Nephron (organoid): ENCODE measurements at regions not wholly inside any gene's neighbourhood (a gene's known extent, or its start where the extent isn't known, plus 50 kb on each side); places are given as distances from the start of the nearest gene placed in this dataset.
"Not testable (repeated sequence)": the region's sequence is repeated elsewhere in the genome, so short reads cannot be mapped to it uniquely, and the experiment has no call there.

ENCODE experiments used
- H3K27ac Mint-ChIP-seq, 3 experiments: 2 replicates each; pipeline ENCODE4 v1.8.0; 2020; ENCODE audit warnings: mixed read lengths in 3 of 3, mild to moderate bottlenecking in 2 of 3, moderate library complexity in 1 of 3
- H3K27me3 Mint-ChIP-seq: 2 replicates; pipeline ENCODE4 v1.8.0; 2021; ENCODE audit warnings: low read depth, mild to moderate bottlenecking, moderate library complexity, mixed read lengths
- H3K36me3 Mint-ChIP-seq: 2 replicates; pipeline ENCODE4 v1.8.0; 2020; ENCODE audit warnings: low read depth, mixed read lengths
- H3K4me1 Mint-ChIP-seq: 2 replicates; pipeline ENCODE4 v1.8.0; 2020; ENCODE audit warnings: mixed read lengths
- H3K4me3 Mint-ChIP-seq, 3 experiments: 2 replicates each; pipeline ENCODE4 v1.8.0; 2020; ENCODE audit warnings: mild to moderate bottlenecking in 3 of 3, mixed read lengths in 3 of 3, moderate library complexity in 2 of 3
- H3K9me3 Mint-ChIP-seq: 2 replicates; pipeline ENCODE4 v1.8.0; 2020; ENCODE audit warnings: mixed read lengths
- CTCF ChIP-seq, 3 experiments: fragments of 200-600 bp; sonication (generic); IDR thresholded peaks; one replicate each; pipeline ENCODE4 v1.5.0; 2021; ENCODE audit warnings: antibody characterized with exemption in 3 of 3; ENCODE audit not compliant: unreplicated experiment in 3 of 3

- H3K27me3 Mint-ChIP-seq, result peaks cover 3% of the 10 kb centered on the region
- no peak for TF ChIP-seq CTCF (IDR thresholded peaks at IDR 0.05; ENCODE audit: unreplicated experiment in 3 of 3)
- no peak overlapping the region for H3K4me3 Mint-ChIP-seq
- peak overlapping the region in 1 of 3 experiments; percentile 13 for H3K27ac Mint-ChIP-seq
- H3K4me1 Mint-ChIP-seq, result peaks cover 33% of the 10 kb centered on the region
- no peaks in the 10 kb centered on the region for H3K9me3 Mint-ChIP-seq
- H3K36me3 Mint-ChIP-seq, result no peaks in the 10 kb centered on the region
Observed at GRCh38 chr15:62323353-62323890, 158.3 kb upstream of the C2CD4B start.

GRCh38 chr15:62324382-62324781 is 159.3 kb upstream of the C2CD4B start:
- H3K4me3 Mint-ChIP-seq, result no peak overlapping the region
- H3K36me3 Mint-ChIP-seq, result no peaks in the 10 kb centered on the region
- no peak for TF ChIP-seq CTCF (IDR thresholded peaks at IDR 0.05; ENCODE audit: unreplicated experiment in 3 of 3)
- no peaks in the 10 kb centered on the region for H3K9me3 Mint-ChIP-seq
- H3K4me1 Mint-ChIP-seq, result peaks cover 28% of the 10 kb centered on the region
- no peak overlapping the region for H3K27ac Mint-ChIP-seq
- peaks cover 3% of the 10 kb centered on the region for H3K27me3 Mint-ChIP-seq

- Mint-ChIP-seq H3K4me3 (no peak overlapping the region), H3K27me3 (peaks cover 3% of the 10 kb centered on the region), H3K36me3 (no peaks in the 10 kb centered on the region), H3K9me3 (no peaks in the 10 kb centered on the region), H3K4me1 (peaks cover 19% of the 10 kb centered on the region), H3K27ac (no peak overlapping the region)
- no peak for TF ChIP-seq CTCF (IDR thresholded peaks at IDR 0.05; ENCODE audit: unreplicated experiment in 3 of 3)
Observed at GRCh38 chr15:62325597-62325996, 160.5 kb upstream of the C2CD4B start.

- peaks cover 3% of the 10 kb centered on the region for H3K27me3 Mint-ChIP-seq
- no peaks in the 10 kb centered on the region for H3K36me3 Mint-ChIP-seq
- no peaks in the 10 kb centered on the region for H3K9me3 Mint-ChIP-seq
- H3K4me3 Mint-ChIP-seq, result no peak overlapping the region
- peak overlapping the region in 2 of 3 experiments; percentile 92 for H3K27ac Mint-ChIP-seq
- peaks cover 19% of the 10 kb centered on the region for H3K4me1 Mint-ChIP-seq
- TF ChIP-seq CTCF (IDR thresholded peaks at IDR 0.05; ENCODE audit: unreplicated experiment in 3 of 3), result no peak
Observed at GRCh38 chr15:62326460-62327011, 161.5 kb upstream of the C2CD4B start.

- no peak for TF ChIP-seq CTCF (IDR thresholded peaks at IDR 0.05; ENCODE audit: unreplicated experiment in 3 of 3)
- no peaks in the 10 kb centered on the region for H3K36me3 Mint-ChIP-seq
- H3K9me3 Mint-ChIP-seq, result no peaks in the 10 kb centered on the region
- H3K4me3 Mint-ChIP-seq, result no peak overlapping the region
- peaks cover 3% of the 10 kb centered on the region for H3K27me3 Mint-ChIP-seq
- peak overlapping the region; percentile 67 to 92 (median 92) for H3K27ac Mint-ChIP-seq
- peaks cover 19% of the 10 kb centered on the region for H3K4me1 Mint-ChIP-seq
Observed at GRCh38 chr15:62327406-62327805, 162.3 kb upstream of the C2CD4B start.

GRCh38 chr15:62332472-62332871 is 167.4 kb upstream of the C2CD4B start:
- H3K4me3 Mint-ChIP-seq, H3K4me1 Mint-ChIP-seq, H3K36me3 Mint-ChIP-seq, H3K27me3 Mint-ChIP-seq, H3K27ac Mint-ChIP-seq: not testable (repeated sequence)
- H3K9me3 Mint-ChIP-seq, result peaks cover 11% of the 10 kb centered on the region
